SK-N-DZ (cell line): ENCODE measurements at regions not wholly inside any gene's neighbourhood (a gene's known extent, or its start where the extent isn't known, plus 50 kb on each side); places are given as distances from the start of the nearest gene placed in this dataset.
"Not testable (repeated sequence)": the region's sequence is repeated elsewhere in the genome, so short reads cannot be mapped to it uniquely, and the experiment has no call there.

ENCODE experiments used
- DNase-seq: peaks from one replicate; pipeline ENCODE4 v3.0.0-alpha.2; 2015; ENCODE audit warnings: low spot score

- DNase-seq, result no peak
These were observed 381.8 kb downstream of the BTG1 start for GRCh38 chr12:91763654-91764370.

GRCh38 chr12:91753649-91754048 lies 392.0 kb downstream of the BTG1 start:
- no peak for DNase-seq

GRCh38 chr12:91746976-91747375 lies 398.7 kb downstream of the BTG1 start:
- no peak for DNase-seq

DNA sequence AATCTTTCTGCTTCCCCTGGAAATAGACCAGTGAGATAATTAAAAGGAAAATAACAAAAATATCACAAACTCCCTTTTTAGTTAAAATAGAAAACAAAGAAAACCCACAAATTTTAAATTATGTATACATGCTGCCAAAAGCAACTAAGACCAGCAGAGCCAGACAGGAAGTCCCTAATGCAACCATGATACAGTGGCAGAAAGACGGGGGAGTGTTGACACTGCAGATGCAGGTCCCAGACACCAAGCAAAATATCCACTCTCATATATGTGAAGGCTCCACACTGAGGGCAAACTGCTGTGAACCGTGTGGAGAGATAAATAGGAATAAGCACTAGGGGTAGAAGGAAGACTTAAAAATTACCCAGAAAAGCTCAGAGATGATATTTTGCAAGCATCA lies 401.0 kb downstream of the BTG1 start:
- no peak for DNase-seq

DNA sequence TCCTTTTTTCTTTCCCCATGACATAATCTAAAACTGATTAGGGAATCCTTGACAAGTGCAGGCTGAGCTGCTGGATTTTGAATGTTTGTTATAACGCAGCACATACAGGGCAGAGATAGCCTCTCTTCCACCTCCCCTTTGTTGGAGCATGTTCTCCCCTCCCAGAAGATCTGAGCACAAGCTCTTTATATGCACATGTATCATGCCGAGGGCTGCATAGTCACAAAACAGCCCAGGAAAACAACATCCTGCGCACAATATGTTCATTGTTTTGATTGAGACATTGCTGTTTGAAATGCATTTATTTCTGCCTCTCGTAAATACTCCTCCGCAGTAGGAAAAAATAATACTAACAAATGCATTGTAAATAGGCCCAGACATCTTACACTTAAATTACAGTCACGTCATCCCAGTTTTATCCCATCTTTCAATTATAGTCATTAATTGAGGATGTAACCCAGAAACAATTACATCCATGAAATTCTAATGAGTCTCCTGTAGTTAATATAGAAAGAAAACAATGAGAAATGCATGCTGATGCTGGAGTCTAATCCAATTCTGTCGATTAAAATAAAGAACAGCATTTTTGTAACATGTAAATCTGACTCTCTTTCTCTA lies 401.8 kb downstream of the BTG1 start:
- peak; percentile 21 for DNase-seq

DNA sequence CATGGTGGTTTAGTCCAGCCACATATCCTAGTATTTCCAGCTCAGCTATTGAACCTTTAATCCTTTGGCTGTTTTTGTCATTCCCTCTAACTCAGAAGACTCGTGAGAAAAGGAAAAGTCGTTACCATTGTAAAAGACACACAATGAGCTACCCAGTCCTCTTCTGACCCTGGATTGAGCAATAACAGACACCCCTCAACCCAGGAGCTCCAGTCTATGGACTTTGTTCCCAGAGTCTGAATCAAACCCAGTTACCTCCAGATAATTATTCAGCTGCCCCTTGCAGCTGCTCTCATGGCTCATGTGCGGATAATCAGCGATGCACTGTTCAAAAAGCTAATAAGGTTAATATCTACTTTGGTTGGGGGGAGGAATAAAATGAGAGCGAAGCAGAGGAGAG lies 402.4 kb downstream of the BTG1 start:
- DNase-seq, result no peak

- no peak for DNase-seq
These were observed 403.7 kb downstream of the BTG1 start for GRCh38 chr12:91741932-91742331.

GRCh38 chr12:91733846-91734245 lies 411.8 kb downstream of the BTG1 start:
- DNase-seq, result not testable (repeated sequence)

GRCh38 chr12:91732086-91732485 lies 413.6 kb downstream of the BTG1 start:
- DNase-seq, result no peak

- no peak for DNase-seq
These were observed 416.1 kb downstream of the BTG1 start for GRCh38 chr12:91729543-91729942.

DNA sequence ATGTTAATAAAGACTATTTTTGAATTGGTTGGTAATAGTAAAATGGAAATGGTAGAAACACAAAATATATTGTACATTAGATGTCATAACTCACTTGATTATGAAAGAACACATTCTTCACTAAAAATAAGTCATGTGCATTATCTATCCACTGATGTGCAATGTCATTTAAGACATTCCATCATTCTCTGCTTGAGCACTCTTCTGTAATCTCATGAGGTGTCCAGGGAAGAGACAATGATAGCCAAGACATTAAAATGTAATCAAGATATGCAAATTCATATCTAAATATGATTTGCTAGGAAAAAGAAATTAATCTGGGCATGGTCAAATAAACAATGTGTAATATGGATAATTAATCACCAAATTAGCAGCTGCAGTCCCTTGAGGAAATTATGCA lies 422.5 kb downstream of the BTG1 start:
- DNase-seq, result no peak

GRCh38 chr12:91722072-91722471 lies 423.6 kb downstream of the BTG1 start:
- DNase-seq, result no peak

DNA sequence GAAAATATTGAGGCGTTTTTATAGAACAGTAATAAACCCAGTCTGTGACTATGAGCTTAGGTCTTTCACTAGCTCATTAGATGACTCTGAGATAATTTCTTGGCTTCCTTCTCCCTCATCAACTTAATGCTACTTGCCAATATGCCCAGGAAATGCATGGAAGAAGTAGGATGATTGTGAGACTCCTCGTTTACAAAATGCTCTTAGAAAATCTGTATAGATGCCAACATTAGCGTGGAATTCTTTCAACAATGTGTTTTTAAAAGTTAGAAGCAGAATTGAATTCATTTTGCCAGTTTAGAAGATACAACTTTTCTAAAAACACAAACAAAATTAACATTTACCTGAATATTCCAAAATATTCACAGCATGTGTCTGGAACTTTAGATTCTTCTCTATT lies 424.6 kb downstream of the BTG1 start:
- no peak for DNase-seq

- DNase-seq, result no peak
These were observed 427.3 kb downstream of the BTG1 start for GRCh38 chr12:91718326-91718725.

GRCh38 chr12:91717804-91718203 lies 427.8 kb downstream of the BTG1 start:
- no peak for DNase-seq

- DNase-seq, result not testable (repeated sequence)
These were observed 433.7 kb downstream of the BTG1 start for GRCh38 chr12:91711925-91712324.

- DNase-seq, result no peak
These were observed 439.2 kb downstream of the BTG1 start for GRCh38 chr12:91706466-91706865.

DNA sequence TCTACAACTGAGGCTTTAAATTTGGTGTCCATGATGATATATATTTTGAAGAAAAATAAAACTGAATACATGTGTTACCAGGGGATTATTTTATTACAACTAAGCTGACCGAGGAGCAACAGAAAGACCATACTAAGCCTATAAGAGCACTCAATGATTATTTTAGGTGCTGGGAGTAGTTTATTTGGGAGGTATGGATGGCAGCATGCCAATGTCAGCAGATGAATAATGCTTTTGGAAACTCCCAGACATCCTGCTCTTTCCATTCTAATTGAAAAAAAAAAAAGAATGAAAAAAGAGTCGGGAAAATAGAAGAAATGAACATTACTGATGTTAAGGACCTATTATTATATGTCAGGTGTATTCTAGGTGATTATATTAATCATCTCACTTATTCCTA lies 441.2 kb downstream of the BTG1 start:
- DNase-seq, result no peak

GRCh38 chr12:91703491-91704283 lies 442.0 kb downstream of the BTG1 start:
- DNase-seq, result no peak

GRCh38 chr12:91702843-91703425 lies 442.7 kb downstream of the BTG1 start:
- DNase-seq, result no peak

DNA sequence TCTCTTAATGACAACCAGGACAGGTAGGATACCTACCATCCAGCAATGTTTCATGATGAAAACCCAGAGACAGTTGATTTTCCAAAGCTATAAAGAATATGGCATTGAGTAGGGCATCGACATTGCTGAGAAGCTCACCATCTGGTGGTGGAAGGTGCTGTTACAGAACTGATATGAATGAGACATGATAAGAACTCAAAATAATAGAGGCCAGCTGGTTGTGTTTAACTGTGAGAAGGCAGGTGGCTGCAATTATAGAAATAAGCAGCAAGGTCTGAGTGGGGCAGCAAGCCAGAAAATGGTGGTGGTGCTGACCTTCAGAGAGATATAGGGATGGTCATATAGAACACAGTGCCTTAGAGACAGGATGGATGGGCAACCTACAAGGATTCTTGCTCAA lies 449.7 kb downstream of the BTG1 start:
- DNase-seq, result peak; percentile 49

GRCh38 chr12:91695406-91695805 lies 450.2 kb downstream of the BTG1 start:
- not testable (repeated sequence) for DNase-seq
